ENCODE measurements at regions not wholly inside any gene's neighbourhood (a gene's known extent, or its start where the extent isn't known, plus 50 kb on each side); places are given as distances from the start of the nearest gene placed in this dataset.

GRCh38 chr2:139769633-139770032 lies 989.4 kb upstream of the NXPH2 start:
- TF ChIP-seq YY1 (tag by site-specific recombination; IDR thresholded peaks at IDR 0.05) = no peak
- no peak for TF ChIP-seq CTCF (tag by site-specific recombination; IDR thresholded peaks at IDR 0.05)
- TF ChIP-seq ZNF239 (tag by site-specific recombination; IDR thresholded peaks at IDR 0.05) = no peak
- no peak for TF ChIP-seq ZBTB26 (tag by site-specific recombination; optimal IDR thresholded peaks at IDR 0.05)
- TF ChIP-seq ZFP41 (tag by site-specific recombination; IDR thresholded peaks at IDR 0.05; ENCODE audit: borderline replicate concordance) = no peak
- no peak for TF ChIP-seq ZBTB11 (tag by site-specific recombination; conservative IDR thresholded peaks at IDR 0.05; ENCODE audit: low read depth)
- no peak for TF ChIP-seq PBX3 (CRISPR knock-in tag; IDR thresholded peaks at IDR 0.05)
- TF ChIP-seq ZBTB1 (tag by site-specific recombination; IDR thresholded peaks at IDR 0.05) = no peak
- no peak for TF ChIP-seq ZBTB7A (tag by site-specific recombination; IDR thresholded peaks at IDR 0.05; ENCODE audit: low read depth)
- TF ChIP-seq KLF9 (tag by site-specific recombination; IDR thresholded peaks at IDR 0.05; ENCODE audit: low read depth) = no peak
- TF ChIP-seq ZNF274 (IDR thresholded peaks at IDR 0.05; ENCODE audit: low read length) = no peak
- no peak for TF ChIP-seq ZNF274 (tag by site-specific recombination; IDR thresholded peaks at IDR 0.05; ENCODE audit: borderline replicate concordance)
